ENCODE measurements at regions not wholly inside any gene's neighbourhood (a gene's known extent, or its start where the extent isn't known, plus 50 kb on each side); places are given as distances from the start of the nearest gene placed in this dataset.

DNA sequence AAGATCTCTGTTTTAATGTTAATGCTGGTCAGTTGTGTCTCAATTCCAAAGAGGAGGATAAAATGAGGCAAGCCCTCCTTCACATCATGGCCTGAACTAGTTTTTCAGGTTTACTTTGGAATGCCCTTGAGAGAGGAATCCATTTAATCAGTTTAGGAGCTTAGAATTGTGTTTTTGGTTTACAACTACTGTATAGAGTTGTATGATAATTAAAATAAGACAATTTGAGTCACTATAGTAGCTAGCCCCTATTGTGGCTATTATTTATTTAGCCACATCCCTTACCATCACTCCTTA, 107.8 kb upstream of the PRLR start:
- TF ChIP-seq, protein P1, sequence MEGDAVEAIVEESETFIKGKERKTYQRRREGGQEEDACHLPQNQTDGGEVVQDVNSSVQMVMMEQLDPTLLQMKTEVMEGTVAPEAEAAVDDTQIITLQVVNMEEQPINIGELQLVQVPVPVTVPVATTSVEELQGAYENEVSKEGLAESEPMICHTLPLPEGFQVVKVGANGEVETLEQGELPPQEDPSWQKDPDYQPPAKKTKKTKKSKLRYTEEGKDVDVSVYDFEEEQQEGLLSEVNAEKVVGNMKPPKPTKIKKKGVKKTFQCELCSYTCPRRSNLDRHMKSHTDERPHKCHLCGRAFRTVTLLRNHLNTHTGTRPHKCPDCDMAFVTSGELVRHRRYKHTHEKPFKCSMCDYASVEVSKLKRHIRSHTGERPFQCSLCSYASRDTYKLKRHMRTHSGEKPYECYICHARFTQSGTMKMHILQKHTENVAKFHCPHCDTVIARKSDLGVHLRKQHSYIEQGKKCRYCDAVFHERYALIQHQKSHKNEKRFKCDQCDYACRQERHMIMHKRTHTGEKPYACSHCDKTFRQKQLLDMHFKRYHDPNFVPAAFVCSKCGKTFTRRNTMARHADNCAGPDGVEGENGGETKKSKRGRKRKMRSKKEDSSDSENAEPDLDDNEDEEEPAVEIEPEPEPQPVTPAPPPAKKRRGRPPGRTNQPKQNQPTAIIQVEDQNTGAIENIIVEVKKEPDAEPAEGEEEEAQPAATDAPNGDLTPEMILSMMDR (IDR thresholded peaks at IDR 0.05): no peak
- TF ChIP-seq POLR2A (IDR thresholded peaks at IDR 0.05) (no peak), POLR2AphosphoS5 (IDR thresholded peaks at IDR 0.05; ENCODE audit: insufficient read depth in 1 of 2, low read depth in 1 of 2) (no peak)

Data from vagina (tissue), 2 donors.